HepG2 (cell line): ENCODE measurements at regions not wholly inside any gene's neighbourhood (a gene's known extent, or its start where the extent isn't known, plus 50 kb on each side); places are given as distances from the start of the nearest gene placed in this dataset.

Experiments
- CCAR2 ChIP-seq: fragments of 200-400 bp; formaldehyde crosslinking; optimal IDR thresholded peaks from 2 replicates; pipeline ENCODE3; 2018; ENCODE audit warnings: low read depth, mild to moderate bottlenecking, low read length, moderate library complexity
- DNMT3B ChIP-seq: conservative IDR thresholded peaks from 2 replicates; pipeline ENCODE4 v1.6.1; 2016; ENCODE audit warnings: missing biosample characterization, control low read depth
- EHMT2 ChIP-seq: fragments of 200-600 bp; sonication (generic); IDR thresholded peaks from 2 replicates; pipeline ENCODE4 v1.7.0; 2017; ENCODE audit warnings: antibody characterized with exemption, low read depth, low read length, borderline replicate concordance
- GTF2F1 ChIP-seq: fragments of 150-350 bp; IDR thresholded peaks from 2 replicates; pipeline ENCODE4 v1.6.1; 2014; ENCODE audit warnings: low read length
- HIC2 ChIP-seq: sonication (generic); formaldehyde crosslinking; IDR thresholded peaks from 2 replicates; pipeline ENCODE4 v1.9.0; 2022; ENCODE audit warnings: low read depth, missing genetic modification reagents
- IRX3 ChIP-seq: sonication (generic); formaldehyde crosslinking; IDR thresholded peaks from 2 replicates; pipeline ENCODE4 v1.8.1; 2023; ENCODE audit warnings: mild to moderate bottlenecking, low read depth, missing genetic modification reagents, borderline replicate concordance
- JUND ChIP-seq: sonication (generic); formaldehyde crosslinking; IDR thresholded peaks from 2 replicates; pipeline ENCODE4 v1.8.0; 2022; ENCODE audit warnings: mild to moderate bottlenecking, missing genetic modification reagents
- KDM2A ChIP-seq: sonication (generic); formaldehyde crosslinking; IDR thresholded peaks from 2 replicates; pipeline ENCODE4 v1.4.0; 2020; ENCODE audit warnings: low read depth, missing genetic modification reagents, borderline replicate concordance
- KLF11 ChIP-seq: IDR thresholded peaks from 2 replicates; pipeline ENCODE4 v1.6.1; 2016; ENCODE audit warnings: missing compliant biosample characterization
- MTA1 ChIP-seq: sonication (generic); formaldehyde crosslinking; IDR thresholded peaks from 2 replicates; pipeline ENCODE4 v1.4.0; 2020; ENCODE audit warnings: missing genetic modification reagents, mild to moderate bottlenecking, borderline replicate concordance
- NR2F2 ChIP-seq: IDR thresholded peaks from 2 replicates; pipeline ENCODE4 v1.6.1; 2012; ENCODE audit warnings: low read depth, inconsistent platforms, borderline replicate concordance
- PAXIP1 ChIP-seq: sonication (generic); formaldehyde crosslinking; conservative IDR thresholded peaks from 2 replicates; pipeline ENCODE4 v1.4.0; 2020; ENCODE audit warnings: mild to moderate bottlenecking, missing genetic modification reagents, moderate library complexity
- SNAPC2 ChIP-seq: sonication (generic); formaldehyde crosslinking; IDR thresholded peaks from 2 replicates; pipeline ENCODE4 v1.8.1; 2022; ENCODE audit warnings: mild to moderate bottlenecking, missing genetic modification reagents
- TCF7 ChIP-seq: sonication (generic); IDR thresholded peaks from 2 replicates; pipeline ENCODE4 v1.6.1; 2016; ENCODE audit warnings: antibody characterized with exemption, low read depth
- TGIF2 ChIP-seq: IDR thresholded peaks from 2 replicates; pipeline ENCODE4 v1.6.1; 2016; ENCODE audit warnings: control low read depth, missing compliant biosample characterization
- THYN1 ChIP-seq: sonication (generic); formaldehyde crosslinking; IDR thresholded peaks from 2 replicates; pipeline ENCODE4 v1.8.1; 2023; ENCODE audit warnings: low read depth, mild to moderate bottlenecking, moderate library complexity, missing genetic modification reagents, borderline replicate concordance
- ZBTB7A ChIP-seq: sonication (generic); formaldehyde crosslinking; IDR thresholded peaks from 2 replicates; pipeline ENCODE4 v1.8.0; 2022; ENCODE audit warnings: mild to moderate bottlenecking, missing genetic modification reagents
- ZNF124 ChIP-seq: sonication (generic); formaldehyde crosslinking; IDR thresholded peaks from 2 replicates; pipeline ENCODE4 v1.4.0; 2020; ENCODE audit warnings: missing genetic modification reagents
- ZNF281 ChIP-seq: sonication (generic); formaldehyde crosslinking; IDR thresholded peaks from 2 replicates; pipeline ENCODE4 v1.4.0; 2020; ENCODE audit warnings: missing genetic modification reagents, borderline replicate concordance
- ZNF546 ChIP-seq: sonication (generic); formaldehyde crosslinking; conservative IDR thresholded peaks from 2 replicates; pipeline ENCODE4 v1.8.1; 2023; ENCODE audit warnings: mild to moderate bottlenecking, missing genetic modification reagents
- ZNF605 ChIP-seq: sonication (generic); formaldehyde crosslinking; IDR thresholded peaks from 2 replicates; pipeline ENCODE4 v1.8.0; 2022; ENCODE audit warnings: mild to moderate bottlenecking, missing genetic modification reagents
- ZNF850 ChIP-seq: sonication (generic); formaldehyde crosslinking; conservative IDR thresholded peaks from 2 replicates; pipeline ENCODE4 v1.9.0; 2021; ENCODE audit warnings: mild to moderate bottlenecking, missing genetic modification reagents
- ZSCAN20 ChIP-seq: sonication (generic); formaldehyde crosslinking; IDR thresholded peaks from 2 replicates; pipeline ENCODE4 v1.4.0; 2020; ENCODE audit warnings: missing genetic modification reagents, mild to moderate bottlenecking, borderline replicate concordance

- TF ChIP-seq HIC2 (peak; percentile 100), DNMT3B (CRISPR knock-in tag) (no peak), SNAPC2 (CRISPR knock-in tag) (peak; percentile 86; the same call in 1 of the 2 replicates), ZNF850 (CRISPR knock-in tag) (no peak), ZNF605 (CRISPR knock-in tag) (peak; percentile 86), CCAR2 (no peak), THYN1 (CRISPR knock-in tag) (no peak), ZBTB7A (peak; percentile 67; the same call in 1 of the 2 replicates), JUND (CRISPR knock-in tag) (0 out of 2 replicates have a peak, but pooled peaks have one; percentile 45), KLF11 (CRISPR knock-in tag) (0 out of 2 replicates have a peak, but pooled peaks have one; percentile 18), ZNF124 (CRISPR knock-in tag) (peak; percentile 92), ZNF546 (CRISPR knock-in tag) (peak; percentile 62; the same call in 1 of the 2 replicates), TCF7 (peak; percentile 94), MTA1 (CRISPR knock-in tag) (peak; percentile 98), NR2F2 (peak; percentile 94), GTF2F1 (no peak), ZSCAN20 (CRISPR knock-in tag) (0 out of 2 replicates have a peak, but pooled peaks have one; percentile 77), ZNF281 (CRISPR knock-in tag) (peak; percentile 67; the same call in 1 of the 2 replicates), TGIF2 (CRISPR knock-in tag) (no peak), KDM2A (CRISPR knock-in tag) (peak; percentile 32), IRX3 (0 out of 2 replicates have a peak, but pooled peaks have one; percentile 42), EHMT2 (no peak; the same call in 1 of the 2 replicates), PAXIP1 (CRISPR knock-in tag) (peak; percentile 98)
Measured at GRCh38 chr7:96415293-96415940, 93.5 kb upstream of the SLC25A13 start (continued).
